SIG-M5 treated with dmso at 0.1 percent for 504 hours (cell line): ENCODE measurements at regions not wholly inside any gene's neighbourhood (a gene's known extent, or its start where the extent isn't known, plus 50 kb on each side); places are given as distances from the start of the nearest gene placed in this dataset.

Experiments
- DNase-seq: peaks from one replicate; lab custom pipeline; 2025; ENCODE audit not compliant: unreplicated experiment; lab: John Stamatoyannopoulos, UW

GRCh38 chr4:143055997-143056396 lies 128.7 kb upstream of the USP38 start:
- no peak for DNase-seq

- no peak for DNase-seq
These were observed 113.4 kb upstream of the USP38 start for GRCh38 chr4:143071351-143071750.

GRCh38 chr4:143076723-143077122 lies 108.0 kb upstream of the USP38 start:
- DNase-seq, result no peak

GRCh38 chr4:143082701-143083100 lies 102.0 kb upstream of the USP38 start:
- DNase-seq, result no peak

GRCh38 chr4:143083756-143084472 lies 100.8 kb upstream of the USP38 start:
- no peak for DNase-seq

GRCh38 chr4:143084566-143084965 lies 100.2 kb upstream of the USP38 start:
- DNase-seq, result no peak

GRCh38 chr4:143085224-143085623 lies 99.5 kb upstream of the USP38 start:
- no peak for DNase-seq

GRCh38 chr4:143085659-143086058 lies 99.1 kb upstream of the USP38 start:
- no peak for DNase-seq

GRCh38 chr4:143089291-143089690 lies 95.4 kb upstream of the USP38 start:
- no peak for DNase-seq

- no peak for DNase-seq
These were observed 94.9 kb upstream of the USP38 start for GRCh38 chr4:143089847-143090246.

- DNase-seq, result no peak
These were observed 92.9 kb upstream of the USP38 start for GRCh38 chr4:143091862-143092261.

GRCh38 chr4:143095447-143095846 lies 89.3 kb upstream of the USP38 start:
- no peak for DNase-seq

GRCh38 chr4:143097751-143098150 lies 87.0 kb upstream of the USP38 start:
- DNase-seq, result no peak

- DNase-seq, result no peak
These were observed 85.0 kb upstream of the USP38 start for GRCh38 chr4:143099693-143100092.

GRCh38 chr4:143109376-143109775 lies 75.3 kb upstream of the USP38 start:
- DNase-seq, result no peak

- no peak for DNase-seq
These were observed 66.1 kb upstream of the USP38 start for GRCh38 chr4:143118663-143119062.

- no peak for DNase-seq
These were observed 57.1 kb upstream of the USP38 start for GRCh38 chr4:143127621-143128020.

GRCh38 chr4:143133977-143134376 lies 50.7 kb upstream of the USP38 start:
- DNase-seq, result no peak
